ENCODE measurements at regions not wholly inside any gene's neighbourhood (a gene's known extent, or its start where the extent isn't known, plus 50 kb on each side); places are given as distances from the start of the nearest gene placed in this dataset.
"Not testable (repeated sequence)": the region's sequence is repeated elsewhere in the genome, so short reads cannot be mapped to it uniquely, and the experiment has no call there.

GRCh38 chr5:96209829-96210228, 223.2 kb downstream of the PCSK1 start:
- no peak for DNase-seq

- no peak for DNase-seq
Observed at GRCh38 chr5:96207420-96207819, 225.6 kb downstream of the PCSK1 start.

DNA sequence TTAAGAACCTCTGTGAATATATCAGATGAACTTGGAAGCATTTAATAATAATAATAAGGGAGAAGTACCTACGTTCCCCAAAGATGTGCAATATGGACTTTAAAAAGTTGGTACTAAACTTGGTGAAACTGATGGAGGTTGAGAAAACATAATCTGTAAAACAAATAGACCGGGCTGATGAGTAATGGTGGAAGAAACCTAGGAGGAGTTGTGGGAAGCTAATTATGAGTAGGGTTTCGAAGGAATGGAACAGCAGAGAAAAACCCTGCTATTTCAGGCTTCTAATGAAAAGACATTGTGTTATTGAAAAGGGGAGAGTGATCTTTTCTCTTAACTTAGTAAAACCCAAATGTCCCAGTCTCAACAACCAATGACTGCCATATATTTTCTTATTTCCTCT, 229.3 kb downstream of the PCSK1 start:
- DNase-seq: no peak

DNA sequence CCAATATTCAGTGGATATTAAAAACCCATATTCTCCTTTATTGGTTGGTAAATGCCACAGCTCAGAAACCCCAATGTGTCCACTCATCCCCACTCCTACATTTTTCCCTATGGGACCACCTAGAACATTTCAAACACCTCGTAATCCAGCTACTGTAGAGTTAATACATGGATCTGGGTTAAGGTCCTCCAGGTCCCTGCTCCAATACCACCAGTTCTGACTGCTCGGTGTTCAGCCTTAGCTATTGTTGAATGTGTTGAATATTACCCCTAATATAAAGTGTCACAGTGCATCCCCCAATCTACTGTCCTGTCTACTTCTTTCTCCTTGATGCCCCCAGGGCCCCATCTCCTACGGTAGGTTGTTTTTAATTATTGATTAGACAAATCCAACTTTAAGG, 231.5 kb downstream of the PCSK1 start:
- no peak for DNase-seq

GRCh38 chr5:96200641-96201040, 232.4 kb downstream of the PCSK1 start:
- DNase-seq: no peak

- no peak for DNase-seq
Observed at GRCh38 chr5:96199713-96200183, 233.3 kb downstream of the PCSK1 start.

DNA sequence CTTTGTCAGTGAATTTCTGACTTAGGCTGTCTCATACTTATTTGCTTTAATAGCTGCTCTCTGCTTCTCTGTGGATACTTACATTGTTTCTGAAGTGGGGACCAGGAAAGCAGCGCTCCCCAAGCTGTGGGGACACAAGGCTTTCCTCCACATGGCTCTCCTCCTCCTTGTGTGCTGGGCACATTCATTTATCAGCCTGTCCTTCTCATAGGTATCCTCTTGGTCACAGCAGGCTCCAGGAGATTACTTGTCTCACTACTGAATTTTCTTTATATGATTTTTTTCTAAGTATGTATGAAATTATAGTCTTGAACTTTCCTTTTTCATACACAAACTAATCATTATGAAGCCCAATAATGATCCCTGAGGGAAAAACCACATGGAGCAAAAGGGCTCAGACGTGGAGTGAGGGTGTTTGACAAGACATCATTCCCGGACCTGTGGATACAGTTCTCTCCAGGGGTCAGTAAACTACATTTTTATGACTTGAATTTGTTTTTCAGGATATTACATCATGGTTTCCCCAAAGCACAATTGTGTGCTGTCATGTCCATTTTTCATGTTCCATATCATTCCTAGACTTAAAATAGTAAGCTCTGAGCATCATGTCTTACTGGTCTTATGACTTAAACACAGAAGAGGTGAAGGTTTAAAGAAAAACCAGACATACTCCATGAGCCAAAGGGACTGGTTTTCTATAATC, 234.5 kb downstream of the PCSK1 start:
- DNase-seq: no peak

DNA sequence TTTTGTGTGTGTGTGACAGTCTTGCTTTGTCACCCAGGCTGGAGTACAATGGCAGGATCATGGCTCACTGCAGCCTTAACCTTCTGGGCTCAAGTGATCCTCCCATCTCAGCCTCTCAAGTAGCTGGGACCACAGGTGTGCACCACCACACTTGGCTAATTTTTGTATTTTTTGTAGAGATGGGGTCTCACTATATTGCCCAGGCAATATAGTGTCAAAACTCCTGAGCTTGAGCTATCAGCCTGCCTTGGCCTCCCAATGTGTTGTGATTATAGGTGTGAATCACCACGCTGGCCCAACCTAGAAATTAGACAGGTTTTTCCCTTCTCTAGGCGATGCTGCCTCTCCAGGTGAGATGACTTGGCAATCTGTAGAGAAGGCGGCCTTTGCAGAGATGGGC, 235.3 kb downstream of the PCSK1 start:
- not testable (repeated sequence) for DNase-seq

- DNase-seq: no peak
Observed at GRCh38 chr5:96197347-96197746, 235.7 kb upstream of the ELL2 start.

GRCh38 chr5:96196890-96197289, 235.2 kb upstream of the ELL2 start:
- DNase-seq: no peak

DNA sequence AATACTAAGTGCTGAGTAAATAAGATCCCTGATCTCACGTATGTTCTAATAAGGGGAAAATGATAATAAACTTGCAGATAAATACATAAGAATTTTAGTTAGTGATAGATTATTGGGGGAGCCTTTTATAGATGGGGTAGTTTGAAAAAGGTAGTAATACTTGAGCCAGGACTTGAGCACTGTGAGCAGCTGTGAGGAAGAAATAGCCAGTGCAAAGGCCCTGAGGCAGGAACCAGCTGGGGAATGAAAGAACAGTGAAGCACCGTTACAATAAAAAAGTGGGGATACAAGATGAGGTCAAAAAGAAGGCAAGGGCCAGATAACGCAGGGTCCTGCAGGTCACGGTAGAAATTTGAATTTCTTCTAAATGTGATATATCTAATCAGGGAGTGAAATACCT, 234.8 kb upstream of the ELL2 start:
- no peak for DNase-seq

DNA sequence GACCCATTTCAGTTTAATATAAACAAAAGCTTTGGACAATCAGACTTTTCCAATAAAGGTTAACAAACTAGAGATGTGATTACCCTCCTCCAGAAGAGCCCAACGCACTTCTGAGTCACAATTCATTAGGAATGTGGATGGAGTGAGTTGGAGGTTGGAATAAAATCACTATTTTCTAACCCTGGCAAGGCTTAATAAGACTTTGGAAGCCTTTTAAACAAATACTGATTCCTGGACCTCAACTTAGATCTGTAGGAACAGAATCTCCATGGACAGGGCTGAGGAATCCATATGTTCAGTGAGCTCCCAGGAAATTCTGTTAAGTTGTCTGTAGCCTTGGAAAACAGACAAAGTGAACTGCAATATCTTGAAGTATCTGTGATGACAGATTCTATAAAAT, 233.5 kb upstream of the ELL2 start:
- no peak for DNase-seq

DNA sequence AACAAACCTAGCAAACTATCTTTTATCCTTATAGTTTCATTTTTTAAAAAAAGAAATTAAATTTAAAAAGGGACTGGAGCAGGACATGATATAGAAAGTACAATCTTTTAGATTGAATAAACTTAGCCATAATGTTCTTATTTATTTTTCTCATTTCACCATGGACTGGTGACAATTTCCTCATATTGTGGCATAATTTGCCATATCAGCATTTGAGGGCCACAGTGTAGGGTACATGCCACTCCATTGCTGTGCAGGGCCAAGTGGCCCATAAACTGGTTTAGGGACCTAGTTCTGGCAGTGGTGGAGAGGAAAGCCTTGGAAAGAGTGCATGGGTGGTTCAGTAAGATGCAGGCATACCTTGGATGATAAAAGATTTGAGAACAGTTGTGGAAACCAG, 232.9 kb upstream of the ELL2 start:
- no peak for DNase-seq

GRCh38 chr5:96193946-96194345, 232.3 kb upstream of the ELL2 start:
- no peak for DNase-seq

GRCh38 chr5:96189987-96190386, 228.3 kb upstream of the ELL2 start:
- DNase-seq: no peak

DNA sequence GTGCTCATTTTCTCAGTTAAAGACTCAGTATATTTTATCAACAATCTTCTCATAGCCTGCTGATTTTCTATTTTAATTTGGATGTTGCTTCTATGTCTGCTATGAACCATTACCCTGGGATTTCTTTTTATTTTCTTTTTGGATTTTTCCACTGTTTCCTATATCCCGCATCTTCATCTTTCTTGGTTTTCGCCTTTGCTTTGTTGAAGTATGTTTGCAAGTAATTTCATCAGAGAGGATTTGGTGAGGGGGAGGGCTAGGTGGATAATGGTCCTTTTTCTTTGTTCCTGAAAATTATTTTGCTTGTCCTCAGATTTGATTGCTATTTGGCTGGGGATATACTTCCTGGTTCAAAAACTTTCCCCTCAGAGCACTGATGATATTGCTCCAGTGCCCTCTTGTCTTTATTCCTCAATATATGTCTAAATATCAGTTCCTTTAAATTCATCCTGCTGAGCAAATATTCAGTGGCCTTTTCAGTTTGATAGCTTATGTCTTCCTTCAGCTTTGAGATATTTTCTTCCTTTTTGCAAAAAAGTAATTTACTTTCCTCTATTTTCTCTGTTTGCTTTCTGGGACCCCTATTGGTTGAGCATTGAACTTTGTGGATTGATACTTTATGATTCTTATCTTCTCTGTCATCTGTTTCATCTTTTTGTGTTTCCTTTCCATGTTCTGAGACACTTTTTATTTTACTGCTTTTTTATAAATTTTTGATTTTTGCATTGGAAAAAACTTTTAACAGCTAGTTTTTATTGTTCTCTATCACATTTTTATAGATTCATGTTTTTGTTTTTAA, 227.6 kb upstream of the ELL2 start:
- no peak for DNase-seq

GRCh38 chr5:96187309-96188027, 225.8 kb upstream of the ELL2 start:
- DNase-seq: no peak

DNA sequence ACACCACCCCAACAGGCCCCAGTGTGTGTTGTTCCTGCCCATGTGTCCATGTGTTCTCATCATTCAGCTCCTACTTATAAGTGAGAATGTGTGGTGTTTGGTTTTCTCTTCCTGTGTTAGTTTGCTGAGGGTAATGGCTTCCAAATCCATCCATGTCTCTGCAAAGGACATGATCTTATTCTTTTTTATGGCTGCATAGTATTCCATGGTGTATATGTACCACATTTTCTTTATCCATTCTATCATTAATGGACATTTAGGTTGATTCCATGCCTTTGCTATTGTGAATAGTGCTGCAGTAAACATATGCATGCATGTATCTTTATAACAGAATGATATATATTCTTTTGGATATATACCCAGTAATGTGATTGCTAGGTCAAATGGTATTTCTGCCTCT, 222.9 kb upstream of the ELL2 start:
- DNase-seq: not testable (repeated sequence)

GRCh38 chr5:96180684-96181435, 219.2 kb upstream of the ELL2 start:
- DNase-seq: no peak

DNA sequence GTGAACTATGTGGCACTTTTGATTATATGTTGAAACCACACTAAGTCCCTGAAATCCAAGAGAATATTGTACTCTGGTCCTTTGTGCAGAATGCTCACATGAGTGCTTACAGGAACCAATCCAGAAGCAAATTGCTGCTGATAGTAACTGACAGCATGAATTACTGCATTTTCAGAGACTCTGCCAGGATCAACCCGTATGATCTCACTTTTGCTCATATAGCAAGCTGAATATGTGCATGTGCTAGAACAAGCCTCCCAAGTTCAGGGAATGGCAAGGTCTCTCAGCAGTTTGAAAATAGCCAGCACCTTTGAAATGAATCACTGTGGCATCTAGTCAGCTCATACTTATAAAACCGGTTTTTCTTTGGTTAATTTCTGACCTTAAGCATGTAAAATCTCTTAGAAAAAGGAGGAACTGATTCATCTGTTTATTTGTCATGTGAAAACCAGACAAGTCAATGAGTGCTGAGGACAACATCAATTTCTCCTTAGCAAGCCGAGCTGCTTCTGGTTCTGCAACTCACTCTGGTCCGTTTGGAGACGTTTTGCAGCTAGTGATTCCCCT, 215.7 kb upstream of the ELL2 start:
- DNase-seq: no peak

- no peak for DNase-seq
Observed at GRCh38 chr5:96176022-96176421, 214.4 kb upstream of the ELL2 start.

Data from hypothalamus (tissue), 51 donors.